Progenitor cell of endocrine pancreas (in vitro differentiated cells): ENCODE measurements at regions not wholly inside any gene's neighbourhood (a gene's known extent, or its start where the extent isn't known, plus 50 kb on each side); places are given as distances from the start of the nearest gene placed in this dataset.
"Not testable (repeated sequence)": the region's sequence is repeated elsewhere in the genome, so short reads cannot be mapped to it uniquely, and the experiment has no call there.

Experiments used
- DNase-seq: peaks from one replicate; pipeline ENCODE4 v3.0.0; 2021; ENCODE audit warnings: low spot score; ENCODE audit not compliant: unreplicated experiment
- H3K27ac Mint-ChIP-seq: 2 replicates; pipeline ENCODE4 v1.8.0; 2021; ENCODE audit warnings: mild to moderate bottlenecking, moderate library complexity, mixed read lengths
- H3K27me3 Mint-ChIP-seq: 2 replicates; pipeline ENCODE4 v1.8.0; 2021; ENCODE audit warnings: mixed read lengths
- H3K36me3 Mint-ChIP-seq: 2 replicates; pipeline ENCODE4 v1.8.0; 2022; ENCODE audit warnings: mixed read lengths; ENCODE audit not compliant: insufficient read depth
- H3K4me1 Mint-ChIP-seq: 2 replicates; pipeline ENCODE4 v1.8.0; 2021; ENCODE audit warnings: low read depth, mixed read lengths
- H3K4me3 Mint-ChIP-seq: 2 replicates; pipeline ENCODE4 v1.8.0; 2021; ENCODE audit warnings: low read depth, mild to moderate bottlenecking, moderate library complexity, mixed read lengths
- H3K9me3 Mint-ChIP-seq: 2 replicates; pipeline ENCODE4 v1.8.0; 2021; ENCODE audit warnings: low read depth, mixed read lengths

DNA sequence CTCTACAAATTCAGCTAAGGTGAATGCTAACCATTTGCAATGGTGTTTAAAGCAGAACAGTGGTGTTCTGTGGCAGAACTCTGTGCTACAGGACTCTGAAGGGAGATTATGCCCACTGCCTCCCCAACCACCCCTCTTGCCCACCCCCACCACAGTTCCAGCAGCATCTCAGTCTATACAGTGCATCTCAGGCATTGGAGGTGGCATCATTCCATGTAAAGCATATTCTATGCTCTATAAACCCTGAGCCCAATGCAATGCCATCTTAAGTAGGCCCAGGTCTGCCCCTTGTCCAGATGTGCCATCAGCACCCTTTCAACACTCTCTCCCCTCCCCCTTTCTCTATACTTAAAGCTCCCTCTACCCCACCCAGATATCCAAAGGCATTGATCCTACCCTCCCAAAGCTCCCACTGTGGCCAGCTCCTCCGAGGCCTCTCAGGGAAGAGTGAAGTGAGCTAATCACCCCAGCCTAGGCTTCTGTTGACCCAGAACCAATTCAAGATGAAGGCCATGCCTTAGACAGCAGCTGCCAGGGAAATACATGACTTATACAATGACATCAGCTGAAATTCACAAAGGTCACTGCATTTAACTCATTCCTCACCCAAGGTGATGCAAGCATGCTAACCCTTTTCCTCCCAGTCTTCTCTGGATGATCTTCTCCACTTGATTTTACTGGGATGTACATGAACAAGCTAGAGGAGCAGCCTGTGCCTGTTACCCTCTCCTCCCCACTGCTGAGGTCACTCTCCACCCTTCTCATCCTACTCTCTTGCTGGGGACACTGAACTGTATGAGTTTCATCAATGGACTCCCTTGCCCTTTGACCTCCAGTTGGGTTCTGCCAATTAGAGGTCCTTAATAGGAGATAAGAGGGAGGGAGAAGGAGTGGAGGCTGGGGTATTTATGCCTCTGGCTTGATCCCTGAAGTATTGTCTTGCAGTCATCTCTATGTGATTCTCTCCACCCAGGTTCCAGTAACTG, 353.9 kb downstream of the GOLGA6L6 start:
- H3K36me3 Mint-ChIP-seq, DNase-seq, H3K4me1 Mint-ChIP-seq, H3K27ac Mint-ChIP-seq, H3K4me3 Mint-ChIP-seq, H3K27me3 Mint-ChIP-seq: not testable (repeated sequence)
- H3K9me3 Mint-ChIP-seq: peaks cover 27% of the 10 kb centered on the region

DNA sequence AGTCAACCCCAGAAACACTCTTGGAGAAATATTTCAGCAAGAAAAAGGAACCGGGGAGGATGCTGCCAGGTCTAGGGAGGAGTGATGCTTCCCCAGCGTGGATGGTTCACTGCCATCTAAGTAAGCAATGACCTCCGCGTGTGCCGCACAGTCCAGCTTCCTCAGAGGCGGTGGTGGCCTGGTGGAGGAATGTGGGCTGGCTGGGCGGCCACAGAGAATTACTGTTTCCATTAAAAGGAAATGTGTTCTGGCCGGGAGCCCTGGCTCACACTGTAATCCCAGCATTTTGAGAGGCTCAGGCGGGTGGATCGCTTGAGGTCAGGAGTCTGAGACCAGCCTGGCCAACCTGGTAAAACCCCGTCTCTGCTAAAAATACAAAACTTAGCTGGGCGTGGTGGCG, 356.7 kb downstream of the GOLGA6L6 start:
- not testable (repeated sequence) for H3K4me3 Mint-ChIP-seq, H3K27ac Mint-ChIP-seq, H3K9me3 Mint-ChIP-seq, H3K36me3 Mint-ChIP-seq, H3K4me1 Mint-ChIP-seq, H3K27me3 Mint-ChIP-seq, DNase-seq

DNA sequence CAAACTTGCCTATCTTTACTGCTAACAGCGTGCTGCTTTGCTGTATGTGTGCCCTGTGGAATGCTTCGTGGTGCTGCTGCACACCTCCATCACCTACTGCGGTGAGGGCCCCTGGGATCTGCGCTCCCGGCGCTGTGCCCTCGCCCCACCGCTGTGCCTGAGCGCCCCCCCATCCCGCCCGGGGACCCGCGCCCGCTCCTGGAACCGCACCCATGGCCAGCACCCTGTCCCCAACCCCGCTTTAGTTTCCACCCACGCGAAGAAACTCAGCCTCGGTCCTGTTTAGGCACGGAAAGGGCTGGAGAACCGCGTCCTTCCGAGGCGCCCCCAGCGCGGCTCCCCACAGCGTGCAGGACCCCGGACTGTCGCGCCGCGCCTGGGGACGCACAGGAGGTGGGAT, 373.4 kb downstream of the GOLGA6L6 start:
- not testable (repeated sequence) for H3K4me1 Mint-ChIP-seq, DNase-seq

DNA sequence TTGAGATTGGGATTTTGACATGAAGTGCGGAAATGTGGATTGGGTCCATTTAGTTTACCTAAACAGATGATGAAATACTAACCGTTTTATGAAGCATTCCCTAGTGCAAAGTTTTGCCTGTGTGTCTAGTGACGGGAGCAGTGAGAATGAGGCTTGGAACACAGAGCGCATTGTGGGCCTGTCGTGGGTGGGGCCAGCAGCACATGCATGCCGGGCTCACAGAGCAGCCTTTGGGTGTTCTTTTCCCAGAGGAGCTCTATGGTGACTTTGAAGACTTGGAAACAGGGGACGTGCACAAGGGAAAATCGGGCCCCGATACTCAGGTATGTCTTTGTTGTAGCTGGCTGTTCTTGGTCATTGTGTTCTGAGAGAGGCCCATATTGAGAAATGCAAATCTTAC, 388.1 kb downstream of the GOLGA6L6 start:
- not testable (repeated sequence) for H3K27ac Mint-ChIP-seq, DNase-seq, H3K4me1 Mint-ChIP-seq, H3K4me3 Mint-ChIP-seq, H3K27me3 Mint-ChIP-seq, H3K36me3 Mint-ChIP-seq, H3K9me3 Mint-ChIP-seq

More for the DNA sequence above, 373.4 kb downstream of the GOLGA6L6 start:
- H3K27me3 Mint-ChIP-seq, H3K9me3 Mint-ChIP-seq, H3K36me3 Mint-ChIP-seq, H3K27ac Mint-ChIP-seq, H3K4me3 Mint-ChIP-seq: not testable (repeated sequence)

DNA sequence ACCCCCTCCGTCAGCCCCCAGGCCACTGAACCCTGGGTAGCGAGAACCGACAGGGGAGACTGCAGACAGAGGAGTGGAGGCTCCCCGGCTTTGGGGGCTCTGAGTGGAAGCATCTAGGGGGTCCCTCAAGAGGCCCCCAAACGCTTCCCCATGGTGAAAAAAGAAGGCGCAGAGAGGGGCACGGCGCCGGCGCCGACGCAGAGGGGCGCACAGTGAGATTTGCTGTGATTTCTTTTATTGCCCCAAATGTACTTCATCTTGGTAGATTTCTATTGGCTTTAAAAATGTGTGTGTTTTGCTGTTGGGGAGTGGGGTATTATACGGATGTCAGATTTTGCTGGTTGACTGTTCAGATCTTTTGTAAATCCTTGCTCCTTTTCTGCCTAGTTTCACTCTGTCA, 392.9 kb downstream of the GOLGA6L6 start:
- not testable (repeated sequence) for H3K4me3 Mint-ChIP-seq, H3K27ac Mint-ChIP-seq, H3K9me3 Mint-ChIP-seq, DNase-seq, H3K36me3 Mint-ChIP-seq, H3K27me3 Mint-ChIP-seq, H3K4me1 Mint-ChIP-seq

DNA sequence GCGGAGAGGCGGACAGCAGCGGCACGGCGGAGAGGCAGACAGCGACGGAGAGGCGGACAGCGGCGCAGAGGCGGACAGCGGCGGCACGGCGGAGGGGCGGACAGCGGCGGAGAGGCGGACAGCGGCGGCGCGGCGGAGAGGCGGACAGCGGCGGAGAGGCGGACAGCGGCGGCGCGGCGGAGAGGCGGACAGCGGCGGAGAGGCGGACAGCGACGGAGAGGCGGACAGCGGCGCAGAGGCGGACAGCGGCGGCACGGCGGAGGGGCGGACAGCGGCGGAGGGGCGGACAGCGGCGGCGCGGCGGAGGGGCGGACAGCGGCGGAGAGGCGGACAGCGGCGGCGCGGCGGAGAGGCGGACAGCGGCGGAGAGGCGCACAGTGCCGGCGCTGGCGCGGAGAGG, 393.6 kb downstream of the GOLGA6L6 start:
- not testable (repeated sequence) for H3K9me3 Mint-ChIP-seq, H3K27me3 Mint-ChIP-seq, DNase-seq, H3K4me1 Mint-ChIP-seq, H3K27ac Mint-ChIP-seq, H3K4me3 Mint-ChIP-seq, H3K36me3 Mint-ChIP-seq

DNA sequence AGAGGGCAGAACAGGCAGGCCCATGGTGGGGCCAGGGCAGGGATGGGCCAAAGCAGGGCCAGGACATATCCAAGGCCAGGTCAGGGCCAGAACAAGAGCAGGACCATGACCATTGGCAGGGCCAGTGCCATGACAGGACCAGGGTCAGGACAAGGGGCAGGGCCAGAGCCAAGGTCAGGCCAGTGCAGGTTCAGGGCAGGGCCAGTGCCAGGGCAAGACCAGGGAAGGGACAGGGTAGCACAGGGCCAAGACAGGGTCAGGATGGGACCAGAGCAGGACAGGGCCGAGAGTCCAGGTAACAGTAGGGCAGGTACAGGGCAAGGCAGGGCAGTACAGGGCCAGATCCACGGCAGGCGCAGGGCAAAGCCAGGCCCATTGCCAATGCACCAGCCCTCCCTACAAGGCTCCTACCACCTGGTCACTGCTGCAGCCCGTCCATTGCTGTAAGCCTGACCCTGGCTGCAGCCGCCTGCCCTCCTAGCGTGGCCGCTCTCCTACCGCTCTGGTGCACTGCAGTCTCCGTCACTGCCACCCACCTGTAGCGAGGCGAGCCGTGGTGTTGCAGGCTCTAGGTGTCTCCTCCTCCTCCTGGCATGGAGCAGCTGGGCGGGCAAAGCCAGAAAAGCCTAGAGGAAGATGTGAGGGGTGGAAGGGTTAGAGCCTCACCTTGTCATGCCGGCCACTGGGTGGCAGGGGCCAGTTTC, 397.1 kb downstream of the GOLGA6L6 start:
- not testable (repeated sequence) for H3K27me3 Mint-ChIP-seq, H3K4me1 Mint-ChIP-seq, H3K27ac Mint-ChIP-seq, DNase-seq, H3K36me3 Mint-ChIP-seq, H3K4me3 Mint-ChIP-seq, H3K9me3 Mint-ChIP-seq

DNA sequence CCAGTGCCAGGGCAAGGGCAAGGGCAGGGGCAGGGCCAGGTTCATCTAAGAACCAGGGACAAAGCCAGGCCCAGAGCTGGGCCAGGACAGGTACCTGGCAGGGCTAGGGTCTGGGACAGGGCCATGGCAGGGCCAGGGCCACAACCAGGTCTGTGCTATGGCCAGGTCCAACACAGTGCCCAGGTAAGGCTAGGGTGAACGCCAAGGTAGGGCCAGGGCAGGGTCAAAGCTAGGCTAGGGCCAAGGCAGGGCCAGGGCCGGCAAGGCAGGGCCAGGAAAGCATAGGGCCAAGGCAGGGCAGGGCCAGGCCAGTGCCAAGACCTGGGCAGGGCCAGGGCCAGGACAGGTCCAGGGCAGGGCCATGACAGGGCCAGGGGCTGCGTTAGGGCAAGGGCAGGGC, 398.7 kb downstream of the GOLGA6L6 start:
- H3K36me3 Mint-ChIP-seq, DNase-seq, H3K9me3 Mint-ChIP-seq, H3K4me1 Mint-ChIP-seq, H3K4me3 Mint-ChIP-seq, H3K27me3 Mint-ChIP-seq, H3K27ac Mint-ChIP-seq: not testable (repeated sequence)

DNA sequence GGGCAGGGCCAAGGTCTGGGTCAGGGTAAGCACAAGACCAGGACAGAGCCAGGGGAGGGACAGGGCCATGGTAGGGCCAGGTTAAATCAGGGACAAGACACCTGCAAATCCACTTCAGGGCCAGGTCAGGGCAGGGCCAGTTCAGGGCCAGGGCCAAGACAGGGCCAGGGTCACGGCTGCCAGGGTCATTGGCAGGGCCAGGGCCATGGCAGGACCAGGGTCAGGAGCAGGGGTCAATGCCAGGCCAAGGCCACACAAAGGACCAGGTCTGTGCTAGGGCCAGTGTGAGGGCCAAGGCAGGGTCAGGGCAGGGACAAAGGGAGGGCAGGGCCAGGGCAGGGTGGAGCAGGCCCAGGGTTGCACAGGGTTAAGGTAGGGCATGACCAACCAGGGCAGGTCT, 399.2 kb downstream of the GOLGA6L6 start:
- H3K27ac Mint-ChIP-seq, H3K27me3 Mint-ChIP-seq, DNase-seq, H3K4me1 Mint-ChIP-seq, H3K4me3 Mint-ChIP-seq, H3K9me3 Mint-ChIP-seq, H3K36me3 Mint-ChIP-seq: not testable (repeated sequence)

DNA sequence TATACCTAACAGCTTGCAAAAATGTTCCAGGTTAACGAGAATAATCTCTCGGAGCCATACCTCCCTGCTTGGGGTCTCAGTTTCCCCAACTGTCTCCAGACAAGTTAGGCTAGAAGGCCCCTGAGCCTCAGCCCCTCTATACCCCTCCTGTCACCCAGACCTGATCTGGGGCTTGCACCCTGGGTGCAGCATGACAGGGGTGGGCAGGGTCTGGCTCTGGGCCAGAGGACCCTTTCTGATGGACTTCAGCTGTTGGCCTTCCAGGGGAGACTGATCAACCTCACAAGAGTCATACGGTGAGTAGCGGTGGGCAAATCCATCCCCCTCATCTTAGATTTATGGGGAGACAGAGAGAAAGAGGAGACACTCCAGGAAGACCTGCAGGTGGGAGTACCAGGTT, 416.9 kb downstream of the GOLGA6L6 start:
- H3K27me3 Mint-ChIP-seq, H3K27ac Mint-ChIP-seq, H3K36me3 Mint-ChIP-seq, H3K4me1 Mint-ChIP-seq, DNase-seq, H3K4me3 Mint-ChIP-seq, H3K9me3 Mint-ChIP-seq: not testable (repeated sequence)
